ENCODE measurements at regions not wholly inside any gene's neighbourhood (a gene's known extent, or its start where the extent isn't known, plus 50 kb on each side); places are given as distances from the start of the nearest gene placed in this dataset.

GRCh38 chr13:97720896-97721295 lies 232.6 kb upstream of the IPO5 start:
- TF ChIP-seq CTCF (IDR thresholded peaks at IDR 0.05) (no peak), POLR2A (IDR thresholded peaks at IDR 0.05) (no peak)
